T47D (cell line): ENCODE measurements at regions not wholly inside any gene's neighbourhood (a gene's known extent, or its start where the extent isn't known, plus 50 kb on each side); places are given as distances from the start of the nearest gene placed in this dataset.
"Not testable (repeated sequence)": the region's sequence is repeated elsewhere in the genome, so short reads cannot be mapped to it uniquely, and the experiment has no call there.

Experiments used
- DNase-seq, 2 experiments: peaks; one replicate each; pipeline versions ENCODE4 v3.0.0 to v3.0.0-alpha.2; 2011 to 2012; ENCODE audit warnings: low read depth in 1 of 2, low spot score in 1 of 2
- JUND ChIP-seq: IDR thresholded peaks from 2 replicates; pipeline ENCODE4 v1.6.1; 2012; ENCODE audit warnings: low read depth
- in situ Hi-C: cut with HindIII; loops from 2 replicates; pipeline ENCODE4 v1.10.0; 2016; ENCODE audit warnings: low sequenced_read_pairs, low pct_unique_long_range_greater_than_20kb

DNA sequence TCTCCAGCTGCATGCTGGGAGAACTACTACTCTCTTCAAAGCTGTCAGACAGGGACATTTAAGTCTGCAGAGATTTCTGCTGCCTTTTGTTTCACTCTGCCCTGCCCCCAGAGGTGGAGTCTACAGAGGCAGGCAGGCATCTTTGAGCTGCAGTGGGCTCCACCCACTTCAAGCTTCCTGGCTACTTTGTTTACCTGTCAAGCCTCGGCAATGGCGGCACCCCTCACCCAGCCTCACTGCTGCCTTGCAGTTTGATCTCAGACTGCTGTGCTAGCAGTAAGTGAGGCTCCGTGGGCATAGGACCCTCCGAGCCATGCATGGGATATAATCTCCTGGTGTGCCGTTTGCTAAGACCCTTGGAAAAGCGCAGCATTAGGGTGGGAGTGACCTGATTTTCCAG is 61.7 kb downstream of the DMRTA1 start:
- DNase-seq, result peak in 1 of 2 experiments; percentile 86
- in situ Hi-C loops, result not testable (repeated sequence)

GRCh38 chr9:22508790-22509189 is 62.2 kb downstream of the DMRTA1 start:
- in situ Hi-C loops, result no loop called here
- peak in 1 of 2 experiments; percentile 51 for DNase-seq
- no peak for TF ChIP-seq JUND

DNA sequence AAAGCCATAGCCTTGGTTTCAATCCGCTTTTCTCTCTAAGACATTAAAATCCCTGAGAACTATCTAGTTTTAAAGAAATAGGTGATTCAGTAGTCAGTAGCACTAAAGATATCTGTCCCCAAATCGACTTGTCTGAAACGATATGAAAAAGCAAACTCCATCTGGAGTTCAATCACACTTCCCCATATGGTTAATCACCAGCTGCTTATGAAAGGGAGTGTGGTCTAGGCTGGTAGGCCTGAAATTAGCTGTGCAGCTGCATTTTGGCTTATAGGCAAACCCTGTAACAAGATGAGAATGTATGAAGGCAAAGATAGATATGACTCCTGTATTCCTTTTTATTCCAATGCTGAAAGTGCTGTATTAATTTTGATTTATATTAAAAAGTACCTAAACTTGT is 65.9 kb downstream of the DMRTA1 start:
- no peak for DNase-seq
- no peak for TF ChIP-seq JUND
- in situ Hi-C loops, result no loop called here

GRCh38 chr9:22514871-22515270 is 68.2 kb downstream of the DMRTA1 start:
- in situ Hi-C loops, result no loop called here
- TF ChIP-seq JUND, result no peak
- no peak for DNase-seq

GRCh38 chr9:22522206-22522740 is 75.6 kb downstream of the DMRTA1 start:
- TF ChIP-seq JUND, result no peak
- in situ Hi-C loops, result no loop called here
- no peak for DNase-seq

DNA sequence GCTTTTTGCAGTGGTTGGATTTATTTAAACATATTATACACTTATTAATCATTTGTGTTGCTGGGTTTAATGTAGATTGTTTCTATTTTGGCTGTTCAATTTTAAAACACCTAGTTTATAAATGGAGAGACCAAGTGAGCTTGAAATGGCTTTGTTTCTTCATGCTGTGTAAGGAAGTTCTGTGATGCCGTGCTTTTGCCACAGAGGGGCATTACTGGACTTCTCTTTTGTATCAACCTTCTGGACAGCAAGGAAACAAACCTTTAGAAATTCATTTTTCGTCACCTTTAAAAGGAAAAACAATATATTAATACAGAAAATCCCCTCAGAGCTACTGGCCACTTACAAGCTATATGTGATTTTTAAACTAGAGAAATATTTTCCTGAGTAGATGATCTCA is 81.9 kb downstream of the DMRTA1 start:
- in situ Hi-C loops, result no loop called here
- peak in 1 of 2 experiments; percentile 47 for DNase-seq
- no peak for TF ChIP-seq JUND

DNA sequence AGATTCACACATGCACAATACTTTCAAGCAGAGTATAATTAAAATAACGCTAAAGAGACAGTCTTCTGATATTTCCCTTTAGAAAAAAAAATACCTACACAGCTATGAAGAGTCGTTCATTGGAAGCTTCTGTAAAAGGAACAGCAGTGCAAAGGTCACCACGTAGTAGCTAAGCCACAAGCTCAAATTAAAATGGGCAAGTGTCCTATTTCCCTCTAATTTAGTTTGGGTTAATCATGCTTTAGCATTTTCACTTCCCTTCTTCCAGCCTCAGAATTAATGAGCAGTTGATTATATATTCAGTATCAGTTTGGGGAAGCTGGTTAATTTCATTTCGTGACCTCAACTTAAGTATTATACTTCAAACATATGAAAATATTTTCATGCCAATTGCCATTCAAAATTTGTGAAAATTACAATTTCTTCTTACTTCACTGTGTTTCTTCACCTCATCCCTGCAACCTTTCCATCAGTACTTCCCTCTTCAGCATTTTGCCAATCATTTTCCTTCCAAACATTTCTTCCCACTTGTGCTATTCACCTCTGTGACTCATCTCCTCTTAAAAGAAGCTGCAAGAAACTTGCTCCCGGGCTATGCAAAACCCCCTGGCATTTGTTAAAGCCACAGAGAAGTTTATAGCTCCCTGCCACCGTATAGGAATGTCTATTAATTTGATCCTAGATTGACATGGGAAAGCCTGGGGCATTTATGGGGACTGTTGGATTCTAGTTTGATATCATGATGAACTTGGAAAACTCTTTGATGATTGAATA is 83.0 kb downstream of the DMRTA1 start:
- TF ChIP-seq JUND, result no peak
- in situ Hi-C loops, result no loop called here
- DNase-seq, result no peak

DNA sequence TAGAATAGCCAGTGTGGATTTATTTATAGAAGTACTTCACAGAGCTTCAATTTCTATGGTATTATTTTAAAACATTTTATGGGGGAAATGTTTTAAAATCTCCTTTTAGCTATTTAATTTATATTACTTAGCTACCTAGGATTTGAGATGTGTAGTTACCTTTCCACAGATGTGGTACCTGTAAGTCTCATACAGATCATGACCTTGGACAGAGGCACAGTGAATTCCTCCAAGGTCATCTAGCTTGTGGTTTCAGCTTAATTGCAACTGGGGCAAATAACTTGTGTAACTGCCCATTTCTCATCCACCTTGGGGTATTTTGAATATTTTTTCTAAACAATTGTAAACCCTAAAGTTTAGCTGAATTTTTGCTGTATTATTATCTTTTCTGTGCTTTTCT is 89.2 kb downstream of the DMRTA1 start:
- DNase-seq, result no peak
- in situ Hi-C loops, result no loop called here
- TF ChIP-seq JUND, result no peak

DNA sequence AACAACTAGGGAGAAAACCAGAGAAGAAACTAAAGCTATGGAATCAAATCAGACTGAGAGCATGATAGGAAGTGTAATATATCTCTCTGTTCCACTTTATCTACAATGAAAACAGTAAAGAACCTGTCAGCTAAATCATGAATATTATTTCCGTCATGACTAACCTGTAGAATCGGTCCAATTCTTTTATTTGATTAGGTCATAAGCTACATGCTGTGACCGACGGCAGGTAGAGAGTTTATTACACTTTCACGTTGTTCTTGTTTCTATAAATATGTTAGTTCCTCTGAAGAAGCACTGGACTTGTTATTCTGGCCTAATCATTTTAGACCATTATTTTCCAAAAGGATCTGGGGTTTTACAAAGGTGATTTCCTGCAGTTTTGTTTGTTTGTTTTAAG is 91.1 kb downstream of the DMRTA1 start:
- TF ChIP-seq JUND, result no peak
- in situ Hi-C loops, result no loop called here
- DNase-seq, result no peak

DNA sequence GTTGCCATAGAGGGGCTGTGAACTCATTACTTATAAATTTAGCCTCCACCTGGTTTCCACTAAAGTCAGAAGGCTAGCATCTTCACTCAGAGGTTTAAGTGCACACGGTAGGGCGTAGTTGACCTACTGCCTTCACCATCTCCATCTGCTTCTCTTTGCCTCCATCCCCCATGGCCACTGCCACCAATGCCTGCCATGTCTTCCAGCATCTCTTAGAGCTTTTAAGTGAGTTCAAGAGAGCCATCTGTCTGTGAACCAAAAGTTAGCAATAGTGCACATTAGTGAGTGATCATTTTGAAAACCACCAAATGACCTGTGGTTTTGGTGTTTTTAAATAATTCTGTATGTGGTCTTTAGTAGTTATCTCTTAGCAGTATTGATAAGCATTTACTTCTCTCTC is 102.0 kb downstream of the DMRTA1 start:
- TF ChIP-seq JUND, result no peak
- in situ Hi-C loops, result no loop called here
- no peak for DNase-seq

- DNase-seq, result no peak
- no peak for TF ChIP-seq JUND
- in situ Hi-C loops, result no loop called here
Measured at GRCh38 chr9:22574740-22575139, 128.1 kb downstream of the DMRTA1 start.

DNA sequence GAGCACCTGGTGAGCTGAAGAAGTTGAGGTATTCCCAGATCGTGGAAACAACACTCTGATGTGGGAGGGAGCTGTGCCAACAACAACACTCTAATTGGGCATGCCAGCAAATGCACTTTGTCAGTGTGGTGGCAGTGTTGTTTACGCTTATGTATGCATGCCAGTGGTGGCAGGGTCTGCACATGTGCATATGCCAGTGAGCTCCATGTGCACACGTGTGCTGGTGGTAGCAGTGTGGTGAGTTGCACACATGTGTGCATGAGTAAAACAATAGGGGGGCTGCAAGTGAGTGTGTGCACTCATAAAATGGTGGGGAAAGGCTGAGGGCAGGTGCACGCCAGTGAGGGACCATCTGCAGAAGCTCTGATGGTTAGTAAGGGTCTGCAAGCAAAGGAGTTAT is 134.2 kb downstream of the DMRTA1 start:
- TF ChIP-seq JUND, result no peak
- in situ Hi-C loops, result no loop called here
- no peak for DNase-seq

- TF ChIP-seq JUND, result no peak
- no peak for DNase-seq
- in situ Hi-C loops, result no loop called here
Measured at GRCh38 chr9:22582221-22582620, 135.6 kb downstream of the DMRTA1 start.

GRCh38 chr9:22588918-22589317 is 142.3 kb downstream of the DMRTA1 start:
- in situ Hi-C loops, result no loop called here
- TF ChIP-seq JUND, result no peak
- no peak for DNase-seq
